Fibroblast of lung (primary cell): ENCODE measurements at regions not wholly inside any gene's neighbourhood (a gene's known extent, or its start where the extent isn't known, plus 50 kb on each side); places are given as distances from the start of the nearest gene placed in this dataset.

ENCODE experiments used
- CTCF ChIP-seq, 2 donors: IDR thresholded peaks in 1 of 2; conservative IDR thresholded peaks in 1 of 2; 1 replicate in 1 of 2; 2 replicates in 1 of 2; pipeline ENCODE4 v1.5.1; 2011 to 2012; ENCODE audit warnings: low read length in 2 of 2, control low read depth in 1 of 2, inconsistent platforms in 1 of 2, low read depth in 1 of 2, mild to moderate bottlenecking in 1 of 2
- EZH2 ChIP-seq: IDR thresholded peaks from 2 replicates; pipeline ENCODE4 v1.5.1; 2012; ENCODE audit warnings: low read length, control low read depth, mild to moderate bottlenecking; ENCODE audit errors: missing control alignments

- no peak for TF ChIP-seq EZH2
- no peak for TF ChIP-seq CTCF (conservative IDR thresholded peaks at IDR 0.05 in 1 of 2, IDR thresholded peaks at IDR 0.05 in 1 of 2; ENCODE audit: low read depth in 1 of 2, low read length in 2 of 2)
Observed at GRCh38 chr9:27638716-27639115, 65.4 kb upstream of the C9orf72 start.
